ENCODE measurements at regions not wholly inside any gene's neighbourhood (a gene's known extent, or its start where the extent isn't known, plus 50 kb on each side); places are given as distances from the start of the nearest gene placed in this dataset.
A peak's percentile ranks its signal among the peaks of the same experiment; 100 is the strongest.

DNA sequence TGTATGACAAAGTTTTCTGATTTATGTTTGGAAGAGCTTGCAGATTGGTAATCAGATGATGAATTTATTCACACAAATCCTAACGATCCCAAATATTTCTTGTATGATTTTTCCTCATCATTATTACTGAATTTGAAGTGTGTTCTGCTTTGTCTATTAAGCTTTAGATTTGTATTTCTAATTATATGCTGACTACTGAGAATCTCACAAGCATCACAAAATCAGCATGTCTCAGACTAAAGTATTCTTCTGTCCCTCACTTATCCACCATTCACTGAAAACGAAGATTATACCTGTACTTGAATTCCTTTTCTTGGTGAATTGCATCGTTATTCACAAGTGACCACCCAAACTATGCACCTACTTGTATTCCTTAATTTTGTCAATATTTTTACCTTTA is 796.3 kb upstream of the MAP3K7 start:
- DNase-seq (ENCODE audit: low spot score) = no peak

GRCh38 chr6:91376686-91377085 is 789.8 kb upstream of the MAP3K7 start:
- DNase-seq (ENCODE audit: low spot score) = no peak

- no peak for DNase-seq (ENCODE audit: low spot score)
Measured at GRCh38 chr6:91366781-91367180, 779.9 kb upstream of the MAP3K7 start.

DNA sequence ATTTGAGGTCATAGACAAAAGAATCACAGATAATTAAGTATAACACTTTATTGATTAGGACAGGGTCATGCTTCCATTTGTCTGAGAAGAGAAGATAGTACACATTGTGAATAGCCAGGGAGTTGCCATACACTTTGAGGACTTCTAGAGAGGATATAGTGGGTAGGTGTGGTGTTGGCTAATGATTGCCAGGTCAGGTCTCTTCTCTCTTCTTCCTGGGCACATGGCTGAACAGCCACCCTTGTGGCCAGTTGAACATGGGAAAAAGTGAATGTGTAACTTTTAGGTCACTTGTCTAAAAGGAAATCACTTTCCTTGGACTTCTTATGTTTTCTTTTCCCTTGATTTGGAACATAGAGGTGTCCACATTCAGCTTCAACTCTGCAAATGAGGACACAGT is 772.1 kb upstream of the MAP3K7 start:
- no peak for DNase-seq (ENCODE audit: low spot score)

DNA sequence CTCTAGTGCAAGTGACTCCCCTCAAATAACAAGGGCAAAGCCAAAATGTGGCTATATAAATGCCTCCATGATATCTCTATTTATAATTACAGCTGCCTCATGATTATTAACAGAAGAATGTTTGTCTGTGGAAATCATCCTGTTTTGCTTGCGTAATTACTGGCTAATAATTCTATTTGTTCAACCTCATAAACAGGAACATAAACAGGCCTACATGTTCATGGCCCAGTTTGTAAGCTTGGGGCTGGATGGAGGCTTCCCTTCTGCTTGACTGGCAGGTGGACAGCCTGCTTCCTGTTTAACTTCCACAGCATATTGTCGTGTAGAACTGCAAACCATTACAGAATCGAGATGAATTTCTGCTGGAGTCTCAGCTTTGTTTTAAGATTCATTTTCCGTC is 766.0 kb upstream of the MAP3K7 start:
- no peak for DNase-seq (ENCODE audit: low spot score)

DNA sequence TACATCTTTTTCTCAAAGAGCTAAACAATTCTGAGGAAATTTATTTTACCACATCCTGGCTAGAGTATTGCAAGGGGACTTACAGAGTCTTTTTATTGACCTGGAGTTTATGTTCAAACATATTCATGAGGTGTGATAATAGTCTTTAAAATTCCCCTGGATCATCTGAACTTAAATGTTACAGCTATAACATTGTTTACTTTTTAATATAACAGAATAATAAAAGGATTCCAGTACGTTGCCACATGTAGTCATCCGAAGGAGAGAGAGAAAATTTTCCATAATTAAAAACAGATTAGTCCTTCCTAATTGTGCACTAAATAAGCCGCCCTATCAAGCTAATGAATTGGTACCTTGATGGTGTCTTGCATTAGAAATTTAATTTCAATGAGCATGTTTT is 765.4 kb upstream of the MAP3K7 start:
- no peak for DNase-seq (ENCODE audit: low spot score)

DNA sequence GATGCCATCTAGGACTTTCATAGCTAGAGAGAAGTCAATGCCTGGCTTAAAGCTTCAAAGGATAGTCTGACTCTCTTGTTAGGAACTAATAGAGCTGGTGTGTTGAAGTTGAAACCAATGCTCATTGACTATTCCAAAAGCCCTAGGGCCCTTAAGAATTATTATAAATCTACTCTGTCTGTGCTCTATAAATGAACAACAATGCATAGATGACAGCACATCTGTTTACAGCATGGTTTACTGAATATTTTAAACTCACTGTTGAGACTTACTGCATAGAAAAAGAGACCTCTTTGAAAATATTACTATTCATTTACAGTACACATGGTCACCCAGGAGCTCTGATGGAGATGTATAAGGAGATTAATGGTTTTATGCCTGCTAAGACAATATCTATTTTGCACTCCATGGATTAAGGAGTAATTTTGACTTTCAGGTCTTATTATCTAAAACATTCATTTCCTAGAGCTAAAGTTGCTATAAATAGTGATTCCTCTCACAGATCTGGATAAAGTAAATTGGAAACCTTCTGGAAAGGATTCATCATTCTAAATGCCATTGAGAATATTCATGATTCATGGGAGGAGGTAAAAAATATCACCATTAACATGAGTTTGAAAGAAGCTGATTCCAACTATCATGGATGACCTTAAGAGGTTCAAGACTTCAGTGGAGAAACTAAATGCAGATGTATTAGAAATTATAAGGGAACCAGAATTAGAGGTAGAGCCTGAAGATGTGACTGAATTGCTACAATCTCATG is 763.5 kb upstream of the MAP3K7 start:
- no peak for DNase-seq (ENCODE audit: low spot score)

DNA sequence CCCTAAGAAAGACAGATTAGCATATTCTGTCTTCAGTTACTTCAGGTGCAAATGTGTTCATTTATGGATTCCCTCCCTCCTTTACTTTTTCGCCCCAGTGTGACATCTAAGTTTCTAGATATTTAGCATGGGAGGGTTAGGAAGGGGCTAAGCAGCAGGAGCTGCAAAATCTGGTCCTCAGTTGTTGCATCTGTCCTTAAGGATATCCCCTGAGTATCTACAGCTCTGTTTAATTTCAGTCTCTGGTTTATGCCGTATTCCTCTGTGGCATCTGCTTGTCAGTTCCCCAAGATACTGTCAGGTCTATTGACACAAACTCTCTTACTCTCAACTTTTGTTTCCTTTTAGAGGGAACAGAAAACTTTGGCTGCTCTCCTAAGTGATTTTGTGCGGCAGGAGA is 754.6 kb upstream of the MAP3K7 start:
- DNase-seq (ENCODE audit: low spot score) = no peak

GRCh38 chr6:91340896-91341395 is 754.1 kb upstream of the MAP3K7 start:
- DNase-seq (ENCODE audit: low spot score) = no peak

DNA sequence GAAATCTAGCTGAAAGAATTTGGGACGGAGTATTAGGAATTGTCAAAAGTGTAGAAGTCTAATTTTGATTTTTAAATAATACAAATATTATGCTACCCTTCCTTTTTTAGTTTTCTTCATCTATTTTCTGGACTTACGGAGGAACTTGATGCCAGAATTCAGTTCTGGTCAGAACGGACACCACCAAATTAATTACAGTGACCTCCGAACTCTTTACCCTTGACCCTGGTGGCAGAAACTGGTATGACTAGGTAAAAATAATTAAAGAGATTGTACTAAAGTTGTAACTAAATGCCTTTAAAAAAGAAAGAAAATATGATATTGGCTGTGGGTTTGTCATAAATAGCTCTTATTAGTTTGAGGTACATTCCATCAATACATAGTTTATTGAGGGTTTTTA is 751.1 kb upstream of the MAP3K7 start:
- DNase-seq (ENCODE audit: low spot score) = no peak

- DNase-seq (ENCODE audit: low spot score) = no peak
Measured at GRCh38 chr6:91330896-91331295, 744.0 kb upstream of the MAP3K7 start.

GRCh38 chr6:91328241-91328640 is 741.4 kb upstream of the MAP3K7 start:
- DNase-seq (ENCODE audit: low spot score) = no peak

- DNase-seq (ENCODE audit: low spot score) = no peak
Measured at GRCh38 chr6:91324711-91325110, 737.8 kb upstream of the MAP3K7 start.

- DNase-seq (ENCODE audit: low spot score) = no peak
Measured at GRCh38 chr6:91317984-91318383, 731.1 kb upstream of the MAP3K7 start.

GRCh38 chr6:91317247-91317835 is 730.5 kb upstream of the MAP3K7 start:
- DNase-seq (ENCODE audit: low spot score) = no peak

- no peak for DNase-seq (ENCODE audit: low spot score)
Measured at GRCh38 chr6:91310178-91310577, 723.3 kb upstream of the MAP3K7 start.

DNA sequence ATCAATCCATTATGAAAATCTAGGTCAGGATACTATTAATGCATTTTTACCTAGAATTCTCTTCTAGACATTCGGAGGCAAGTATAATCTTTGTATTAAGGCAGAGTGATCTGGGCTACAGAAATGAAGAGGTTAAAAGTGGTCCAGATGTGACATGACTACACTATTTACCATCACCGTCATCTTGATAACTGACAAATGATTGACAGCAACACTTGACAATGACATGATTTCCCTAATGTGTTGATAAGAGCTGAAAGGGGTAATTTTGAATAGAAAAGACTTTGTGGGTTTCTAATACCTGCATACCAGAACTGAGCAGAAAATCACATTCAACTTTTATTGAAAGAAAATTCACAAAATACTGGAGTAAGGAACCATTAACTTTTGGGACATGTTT is 718.9 kb upstream of the MAP3K7 start:
- no peak for DNase-seq (ENCODE audit: low spot score)

- DNase-seq (ENCODE audit: low spot score) = no peak
Measured at GRCh38 chr6:91304521-91304920, 717.6 kb upstream of the MAP3K7 start.

- DNase-seq (ENCODE audit: low spot score) = no peak
Measured at GRCh38 chr6:91303326-91303725, 716.5 kb upstream of the MAP3K7 start.

DNA sequence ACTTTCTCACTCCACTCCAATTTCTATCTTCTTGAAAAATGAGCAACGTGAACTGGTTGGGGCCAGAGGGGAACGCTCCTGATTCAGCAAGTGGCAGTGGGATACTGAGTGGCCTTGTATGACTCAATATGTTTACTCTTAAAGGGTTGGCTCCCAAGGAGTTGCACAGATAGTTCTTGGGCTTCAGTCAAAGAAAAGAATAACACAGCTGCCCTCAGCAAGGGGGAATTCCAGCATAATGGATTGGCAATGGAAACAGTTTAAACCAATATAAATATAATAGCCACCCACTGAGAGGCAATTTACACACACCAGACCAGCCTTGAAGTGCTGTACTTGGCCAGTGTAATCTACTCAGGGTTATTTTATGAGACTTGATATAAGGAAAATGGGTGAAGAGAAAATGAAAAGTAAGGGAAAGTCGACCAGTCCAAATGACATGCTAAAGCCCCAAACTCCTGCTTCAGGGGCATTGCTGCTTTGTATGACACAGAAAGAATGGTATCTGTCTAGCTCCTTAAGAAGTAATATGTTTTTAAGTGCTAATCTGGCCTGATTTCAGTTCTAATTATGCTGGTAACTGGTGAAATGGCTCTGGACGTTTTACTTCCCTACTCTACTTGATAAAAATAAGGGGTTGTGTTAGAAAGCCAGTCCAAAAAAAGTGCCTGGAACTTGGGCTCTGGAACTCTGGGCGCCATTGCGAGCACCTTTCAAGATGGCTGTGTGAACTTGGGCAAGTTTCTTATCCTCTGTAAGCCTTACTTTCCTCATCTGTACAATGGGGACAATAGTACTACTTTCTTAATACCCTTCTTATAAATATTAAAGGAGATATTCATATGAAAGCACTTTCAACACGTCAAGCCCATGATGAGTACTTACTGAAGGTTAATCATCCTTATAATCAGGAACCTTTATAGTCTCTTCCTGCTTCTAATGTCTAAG is 712.9 kb upstream of the MAP3K7 start:
- DNase-seq (ENCODE audit: low spot score) = peak; percentile 51

DNA sequence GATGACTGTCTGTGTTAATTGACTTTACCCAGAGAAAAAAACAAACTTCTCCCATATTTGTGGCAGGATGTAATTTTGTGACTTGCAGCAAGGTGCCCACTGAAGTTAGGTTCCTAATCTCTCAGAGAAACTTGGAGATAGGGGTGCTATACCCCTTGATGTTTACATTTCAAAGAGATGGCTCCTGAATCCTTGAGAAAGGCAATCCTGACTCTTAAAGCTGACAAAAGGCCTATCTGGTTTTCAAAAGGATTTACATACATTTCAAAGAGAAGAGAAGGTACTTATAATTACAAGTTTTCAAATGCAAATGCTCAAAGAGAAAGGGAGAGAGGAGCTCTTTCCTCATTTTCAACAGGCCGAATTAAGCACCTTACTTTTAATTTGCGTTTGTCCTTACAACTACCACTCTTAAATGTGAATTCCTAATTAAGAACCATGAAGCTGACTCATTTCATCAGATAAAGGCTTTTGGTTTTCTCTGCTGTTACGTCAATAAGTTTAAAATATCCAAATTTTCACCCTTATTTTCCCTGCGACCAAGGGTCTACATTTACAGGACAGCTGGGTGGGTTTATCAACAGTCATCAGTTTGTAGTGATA is 711.8 kb upstream of the MAP3K7 start:
- no peak for DNase-seq (ENCODE audit: low spot score)

GRCh38 chr6:91293395-91293794 is 706.5 kb upstream of the MAP3K7 start:
- no peak for DNase-seq (ENCODE audit: low spot score)

All from ecto neural progenitor cell (in vitro differentiated cells).